Stromal cell of bone marrow (primary cell): ENCODE measurements at regions not wholly inside any gene's neighbourhood (a gene's known extent, or its start where the extent isn't known, plus 50 kb on each side); places are given as distances from the start of the nearest gene placed in this dataset.

Source experiments
- DNase-seq: peaks from one replicate; pipeline ENCODE4 v3.0.0-alpha.2; 2012; ENCODE audit warnings: low read depth

DNA sequence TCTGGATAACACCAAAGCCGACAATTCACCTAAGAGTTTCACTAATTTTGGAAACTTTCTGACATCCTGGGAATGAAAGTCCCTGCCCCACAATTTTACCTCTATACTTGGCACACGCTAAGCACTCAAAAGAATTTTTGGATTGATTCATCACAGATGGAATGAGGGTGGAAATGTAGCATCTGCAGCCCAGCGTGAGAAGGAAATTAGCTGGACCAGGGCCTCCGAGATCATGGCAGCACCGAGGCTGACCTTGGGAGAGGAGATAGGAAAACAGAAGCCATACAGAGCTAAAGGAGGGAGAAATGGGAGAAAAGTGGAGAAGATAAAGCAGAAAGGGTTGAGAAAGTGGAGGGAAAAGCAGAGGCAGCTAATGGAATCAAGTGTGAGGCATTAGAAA lies 606.6 kb upstream of the DPP6 start:
- no peak for DNase-seq

DNA sequence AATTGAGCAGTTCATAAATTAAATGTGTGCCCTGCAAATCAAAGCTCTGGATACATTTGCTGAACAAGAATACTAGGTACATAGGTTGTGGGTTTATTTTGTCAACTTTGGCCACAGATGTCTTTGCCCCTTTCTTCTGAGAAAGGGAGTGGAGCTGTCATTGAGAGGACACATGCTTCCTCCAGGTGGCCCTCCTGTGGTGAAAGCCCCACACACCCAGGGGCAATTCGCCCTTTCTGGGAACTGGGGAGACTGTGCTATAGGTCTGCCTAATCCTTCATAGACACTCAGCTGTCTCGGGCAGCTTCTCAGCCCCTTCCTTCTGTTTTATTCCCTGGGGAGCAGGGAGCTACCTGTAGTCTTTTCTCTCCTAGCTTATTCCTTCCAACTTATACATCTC lies 605.7 kb upstream of the DPP6 start:
- no peak for DNase-seq

DNA sequence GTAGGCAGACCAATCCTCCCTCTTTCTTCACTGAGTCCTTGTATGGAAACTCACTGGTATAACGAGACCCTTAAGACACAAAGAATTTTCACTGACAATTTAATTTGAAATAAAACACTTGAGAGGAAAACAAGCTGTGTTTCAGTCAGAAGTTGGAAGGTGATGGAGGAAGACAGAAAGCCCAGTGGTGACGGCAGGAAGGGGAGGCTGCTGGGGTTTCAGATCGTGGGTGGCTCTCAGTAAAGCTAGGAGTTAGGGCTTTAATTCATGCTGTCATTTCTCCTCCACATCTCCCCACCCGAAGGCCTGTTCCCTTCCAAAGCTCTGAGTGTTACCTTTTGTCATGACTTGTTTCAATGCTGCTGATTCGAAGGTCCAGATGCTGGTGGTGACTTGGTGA lies 605.2 kb upstream of the DPP6 start:
- no peak for DNase-seq

DNA sequence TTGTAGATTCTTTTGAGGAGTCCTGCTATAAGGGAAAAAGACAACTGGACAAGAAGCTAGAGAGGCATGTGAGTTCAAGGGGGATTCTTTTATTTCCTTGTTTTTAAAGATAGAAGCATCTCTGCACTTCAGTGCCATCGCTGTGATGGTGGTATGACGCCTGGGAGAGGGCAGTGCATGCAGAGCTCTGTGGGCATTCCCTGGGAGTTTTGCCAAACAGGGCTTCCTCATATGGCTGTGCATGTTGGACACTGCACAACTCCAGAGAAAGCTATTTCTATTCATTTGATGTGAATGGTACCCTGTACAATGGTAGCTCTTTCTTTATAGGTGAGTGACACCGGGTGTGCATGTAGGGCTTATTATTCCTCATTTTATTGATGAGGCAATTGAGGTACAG lies 599.5 kb upstream of the DPP6 start:
- no peak for DNase-seq

DNA sequence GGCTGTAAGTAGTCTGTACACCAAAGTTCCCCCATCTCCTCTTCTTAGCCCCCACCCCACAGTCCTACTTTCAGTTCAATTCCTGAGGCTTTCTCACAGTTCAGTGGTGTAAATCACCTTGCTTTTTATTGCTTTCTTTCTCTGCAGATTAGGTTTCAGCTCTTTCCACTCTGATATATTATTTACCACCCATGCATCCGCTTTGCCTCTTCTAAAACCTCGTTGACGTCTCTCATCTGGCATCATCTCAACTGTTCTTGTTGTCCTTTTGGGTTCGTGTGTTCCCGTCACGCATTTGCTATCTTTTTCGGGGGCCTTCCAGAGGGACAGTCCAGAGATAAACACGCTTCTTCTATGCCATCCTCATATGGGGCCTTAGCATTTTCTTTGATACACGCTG lies 597.9 kb upstream of the DPP6 start:
- DNase-seq = no peak

DNA sequence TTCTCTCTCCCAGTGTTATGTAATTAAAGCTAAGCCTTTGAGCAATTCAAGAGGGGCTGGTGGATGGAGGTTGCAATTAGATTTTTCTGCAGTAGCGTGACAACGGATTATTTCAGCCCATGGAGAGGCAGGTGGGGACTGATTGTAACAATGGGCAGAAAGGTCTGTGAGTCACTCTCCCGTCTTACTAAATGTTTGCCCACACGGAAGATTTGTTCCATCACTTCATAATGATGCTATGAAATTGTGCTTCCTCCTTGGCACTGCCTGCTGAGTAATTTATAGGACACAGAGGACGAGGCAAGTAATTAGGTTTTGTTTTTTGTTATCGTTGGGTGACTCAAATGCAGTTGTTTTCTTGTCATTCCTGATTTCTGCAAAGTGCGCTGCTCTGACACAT lies 594.5 kb upstream of the DPP6 start:
- no peak for DNase-seq

DNA sequence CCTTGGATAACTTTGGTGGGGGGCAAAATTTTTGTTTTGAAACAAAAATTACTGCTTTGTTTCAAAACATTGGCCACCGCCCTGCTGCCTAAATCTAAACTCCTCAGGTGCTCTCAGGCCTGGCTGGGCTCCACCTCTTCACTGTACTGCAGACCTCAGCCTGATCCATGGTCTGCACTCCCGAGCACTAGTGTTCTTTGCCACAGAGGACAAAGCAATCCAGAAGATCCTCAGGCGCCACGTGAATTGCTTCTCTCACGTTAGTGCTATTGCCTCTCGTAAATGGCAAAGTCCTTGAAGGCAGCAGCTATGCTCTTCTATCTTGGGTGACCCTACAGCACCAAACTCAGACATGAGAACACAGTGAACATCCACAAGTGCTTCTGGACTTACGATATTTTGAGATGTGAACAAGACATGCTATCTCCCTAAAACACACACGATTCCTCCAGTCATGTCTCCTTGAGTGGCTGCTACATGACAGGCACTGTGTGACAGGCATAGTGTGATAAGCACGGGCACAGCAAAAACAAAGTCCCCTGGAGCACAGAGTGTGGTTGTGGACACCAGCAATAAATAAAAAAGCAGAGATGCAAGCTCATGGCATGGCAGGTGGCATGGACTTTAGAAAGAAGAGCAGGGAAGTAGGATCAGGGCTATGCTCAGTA lies 582.1 kb upstream of the DPP6 start:
- no peak for DNase-seq

DNA sequence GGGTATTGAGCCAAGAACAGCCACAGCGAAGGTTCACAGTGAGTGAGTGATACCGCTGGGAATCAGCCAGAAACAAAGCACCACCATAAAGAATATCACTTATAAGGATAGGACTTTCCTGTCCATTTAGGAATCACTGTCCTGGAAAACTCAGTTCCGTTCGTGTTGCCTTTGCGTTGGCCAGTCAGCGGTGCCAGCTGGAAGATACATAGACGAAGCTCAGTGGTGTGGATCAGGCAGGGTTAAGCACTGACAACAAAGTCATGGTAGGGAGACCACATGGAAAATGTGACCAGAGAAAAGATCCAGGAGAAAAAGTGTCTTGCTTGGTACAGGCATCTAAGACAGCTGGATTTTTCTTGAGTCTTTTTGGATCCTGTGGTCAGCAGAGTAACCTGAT lies 579.7 kb upstream of the DPP6 start:
- DNase-seq = no peak

DNA sequence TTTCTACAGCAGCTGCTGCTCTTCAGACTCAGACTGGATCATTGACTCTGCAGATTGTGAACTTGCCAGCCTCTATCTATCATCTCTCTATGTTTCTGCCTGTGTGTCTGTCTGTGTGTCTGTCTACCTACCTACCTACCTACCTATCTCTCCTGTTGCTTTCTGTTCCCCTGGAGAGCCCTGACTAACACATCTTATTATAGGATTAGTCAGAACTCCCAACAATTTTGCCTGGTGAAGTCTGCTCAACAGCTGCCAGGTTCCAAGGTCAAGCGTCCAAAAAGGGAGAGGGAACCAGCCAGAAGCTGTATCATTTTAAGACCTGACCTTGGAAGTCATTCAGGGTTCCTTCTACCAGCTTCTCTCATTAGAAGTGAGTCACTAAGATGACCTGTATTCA lies 579.0 kb upstream of the DPP6 start:
- no peak for DNase-seq

DNA sequence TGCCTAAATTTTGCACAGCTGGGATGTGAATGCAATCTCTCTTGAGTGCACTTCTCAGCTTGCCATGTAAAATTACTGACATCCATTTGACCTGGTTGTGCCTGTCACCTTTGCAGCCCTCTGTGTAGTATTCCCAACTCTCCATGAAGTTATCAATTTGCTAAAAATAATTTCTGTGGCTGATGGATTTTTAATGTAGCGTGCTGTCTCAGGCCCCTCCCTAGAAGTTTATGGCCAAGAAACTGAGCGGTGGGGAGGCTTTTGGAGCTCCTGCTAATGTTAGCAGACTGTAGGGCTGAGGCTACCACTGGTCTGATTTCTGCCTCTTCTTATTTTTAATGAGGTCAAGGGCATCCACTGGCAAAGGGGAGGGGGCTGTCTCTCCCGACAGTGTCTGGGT lies 577.0 kb upstream of the DPP6 start:
- no peak for DNase-seq

DNA sequence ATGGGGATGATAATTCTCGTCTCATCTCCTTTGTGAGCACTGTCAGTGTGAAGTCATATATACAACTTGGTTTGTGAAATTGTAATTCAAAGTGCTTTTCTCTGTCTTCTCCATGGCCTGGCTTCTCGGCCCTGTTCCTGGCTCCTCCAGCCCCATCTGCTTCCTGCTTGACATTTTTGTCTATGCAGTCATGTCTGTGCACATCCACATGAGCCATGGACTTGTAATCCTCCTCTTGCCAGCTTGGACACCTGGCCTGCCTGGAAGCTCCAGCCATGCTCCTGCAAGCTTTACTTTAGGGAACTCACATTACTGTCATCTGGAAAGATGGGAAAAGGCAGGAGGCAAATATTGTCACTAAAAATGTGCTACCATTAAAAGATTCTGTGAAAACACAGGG lies 576.0 kb upstream of the DPP6 start:
- no peak for DNase-seq

DNA sequence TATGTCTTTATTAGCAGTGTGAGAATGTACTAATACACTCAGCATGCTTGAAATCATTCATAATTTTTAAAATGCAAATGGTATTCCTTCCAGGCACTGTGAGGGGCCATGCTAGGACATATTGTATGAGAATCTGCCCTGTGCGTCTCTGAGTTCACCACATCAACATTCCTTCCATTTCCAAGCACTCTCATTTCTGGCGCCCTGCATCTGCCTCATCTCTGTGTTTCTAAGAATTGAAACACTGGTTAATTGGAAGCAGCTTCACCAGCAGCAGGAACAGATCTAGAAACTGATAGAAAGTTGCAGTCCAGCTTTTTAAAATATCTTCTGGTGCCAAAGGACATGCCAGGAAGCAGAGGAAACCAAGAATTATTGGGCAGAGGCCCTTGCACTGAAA lies 555.9 kb upstream of the DPP6 start:
- DNase-seq = no peak

DNA sequence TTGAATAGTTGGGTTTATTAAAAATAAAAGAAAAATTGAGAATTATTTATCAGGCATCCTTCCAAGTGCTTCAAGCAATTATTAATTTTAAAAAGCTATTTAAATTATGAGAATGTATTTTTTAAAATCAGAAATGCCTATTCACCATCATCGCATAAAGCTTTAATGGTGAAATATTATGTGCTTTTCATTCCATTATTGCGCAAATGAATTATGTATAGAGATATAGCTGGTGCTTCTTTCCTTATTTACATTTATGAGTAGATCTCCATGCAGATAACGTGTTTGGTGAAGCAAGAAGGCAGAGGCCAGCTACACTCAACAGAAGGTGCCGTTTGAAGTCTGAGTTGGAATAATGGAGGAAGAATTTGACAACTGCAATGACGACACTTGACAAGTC lies 549.1 kb upstream of the DPP6 start:
- no peak for DNase-seq

DNA sequence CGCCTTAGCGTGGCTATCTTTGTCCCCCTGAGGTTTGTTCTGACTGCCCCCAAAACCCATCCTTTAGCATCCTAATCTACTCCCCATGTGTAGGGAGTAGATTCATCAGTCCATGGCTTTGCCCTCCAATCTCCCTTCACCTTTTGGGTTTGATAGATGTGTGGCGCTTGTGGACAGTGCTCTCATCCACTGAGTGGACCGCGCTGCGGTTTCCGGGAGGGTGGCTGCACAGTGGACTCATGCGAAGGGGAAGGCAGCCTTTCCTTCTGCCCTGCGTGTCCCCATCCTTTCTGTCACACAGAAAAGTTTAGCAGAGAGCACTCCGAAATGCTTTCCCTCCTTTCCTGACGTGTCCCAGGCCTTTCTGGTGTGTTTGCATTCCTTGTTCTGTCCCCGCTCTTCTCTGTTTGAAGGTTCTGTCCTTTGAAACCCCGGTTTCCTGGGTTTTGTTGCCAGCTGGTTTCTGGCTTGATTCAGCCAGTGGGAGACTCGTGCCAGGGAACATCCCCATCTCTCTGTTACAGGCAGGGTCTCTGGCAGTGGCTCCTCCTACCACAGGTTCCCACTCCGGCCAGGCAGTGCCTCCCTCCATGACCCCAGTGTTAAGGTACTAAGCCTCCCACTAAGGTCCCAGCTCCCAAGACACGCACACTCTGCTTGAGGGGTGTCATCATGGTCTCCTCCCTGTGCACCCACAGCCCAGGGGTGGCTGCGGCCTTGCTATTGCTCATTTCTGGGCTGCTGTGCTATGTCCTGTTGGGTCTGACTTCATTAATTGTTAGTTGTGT lies 547.7 kb upstream of the DPP6 start:
- DNase-seq = no peak

DNA sequence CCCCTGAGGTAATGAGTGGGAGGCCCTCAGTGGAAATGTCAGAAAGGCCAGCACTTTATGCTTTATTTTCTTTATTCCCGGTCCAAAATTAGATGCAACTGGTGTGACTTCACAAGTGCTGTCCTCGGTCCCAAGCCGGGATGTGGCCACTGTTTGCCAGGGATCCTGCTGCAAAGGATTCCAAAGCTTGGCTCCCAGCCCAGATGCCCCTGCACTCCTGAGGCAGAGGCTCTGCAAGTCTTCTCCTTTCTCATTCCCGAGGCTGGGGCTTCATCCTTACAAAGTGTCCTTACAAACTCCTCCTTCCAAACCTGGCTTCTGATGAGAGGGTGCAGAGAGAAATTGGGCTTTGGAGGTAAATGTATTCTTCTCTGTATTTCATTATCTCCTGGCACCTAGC lies 544.3 kb upstream of the DPP6 start:
- no peak for DNase-seq

DNA sequence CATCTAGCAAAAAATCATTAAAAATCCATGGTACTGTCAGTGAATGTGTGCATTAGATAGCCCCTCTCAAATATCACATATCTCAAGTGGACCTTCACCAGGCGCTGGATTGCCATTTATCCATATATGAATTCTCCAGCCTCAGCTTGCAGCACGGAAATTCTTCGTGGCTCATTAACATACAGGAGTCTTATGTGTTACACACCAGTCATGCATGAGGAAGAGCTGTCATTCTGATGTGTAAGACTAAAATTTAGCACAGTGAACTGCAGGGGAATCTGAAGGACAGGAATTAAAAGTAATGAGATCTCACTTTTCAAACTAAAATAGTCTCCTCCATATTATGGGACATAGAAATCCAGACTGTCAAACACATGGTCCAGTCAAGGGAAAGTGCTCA lies 542.4 kb upstream of the DPP6 start:
- DNase-seq = no peak

DNA sequence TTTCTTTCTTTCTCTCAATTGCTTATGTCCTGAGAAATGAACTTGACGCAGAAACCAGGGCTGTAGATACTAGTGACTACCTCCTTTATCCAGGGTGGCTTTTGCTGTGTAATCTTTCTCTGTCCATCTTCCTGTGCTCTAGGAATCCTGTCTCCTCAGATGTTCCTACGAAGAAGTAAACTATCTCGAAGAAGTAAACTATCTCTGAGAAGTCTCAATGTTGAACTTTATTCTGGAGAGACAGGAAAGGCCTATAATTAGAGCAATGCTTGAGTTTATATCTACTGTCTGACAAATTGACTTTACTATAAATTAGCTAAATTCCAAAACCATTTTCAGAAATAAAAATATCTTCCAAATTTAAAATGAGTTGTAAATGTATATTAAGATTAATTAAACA lies 541.5 kb upstream of the DPP6 start:
- DNase-seq = no peak

DNA sequence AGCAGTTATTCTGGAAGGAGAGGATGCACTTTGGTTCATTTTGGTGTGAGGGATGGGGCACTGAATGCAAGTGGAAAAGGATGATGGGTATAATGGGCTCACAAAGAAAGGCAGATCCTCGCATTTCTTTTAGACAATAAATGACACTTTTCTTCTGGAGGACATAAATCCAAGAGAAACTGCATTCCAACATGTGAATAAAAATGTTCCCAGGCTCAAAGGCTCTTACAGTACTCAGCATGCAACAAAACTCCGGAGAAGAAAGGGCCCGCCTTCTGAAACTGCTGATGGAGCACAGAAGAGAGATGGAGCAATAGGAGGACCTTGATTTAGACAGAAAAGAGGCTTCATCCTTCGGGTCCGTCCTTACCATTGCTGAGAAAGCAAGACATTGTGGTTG lies 538.2 kb upstream of the DPP6 start:
- DNase-seq = no peak

DNA sequence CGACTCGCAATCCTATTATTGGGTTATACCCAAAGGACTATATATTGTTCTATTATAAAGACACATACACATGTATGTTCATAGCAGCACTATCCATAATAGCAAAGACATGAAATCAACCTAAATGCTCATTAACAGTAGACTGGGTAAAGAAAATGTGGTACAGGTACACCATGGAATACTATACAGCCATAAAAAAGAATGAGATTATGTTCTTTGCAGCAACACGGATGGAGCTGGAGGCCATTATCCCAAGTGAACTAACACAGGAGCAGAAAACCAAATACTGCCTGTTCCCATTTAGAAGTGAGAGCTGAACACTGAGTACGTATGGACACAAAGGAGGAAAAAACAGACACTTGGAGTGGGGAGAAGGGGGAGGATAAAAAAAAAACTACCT lies 536.8 kb upstream of the DPP6 start:
- DNase-seq = no peak

DNA sequence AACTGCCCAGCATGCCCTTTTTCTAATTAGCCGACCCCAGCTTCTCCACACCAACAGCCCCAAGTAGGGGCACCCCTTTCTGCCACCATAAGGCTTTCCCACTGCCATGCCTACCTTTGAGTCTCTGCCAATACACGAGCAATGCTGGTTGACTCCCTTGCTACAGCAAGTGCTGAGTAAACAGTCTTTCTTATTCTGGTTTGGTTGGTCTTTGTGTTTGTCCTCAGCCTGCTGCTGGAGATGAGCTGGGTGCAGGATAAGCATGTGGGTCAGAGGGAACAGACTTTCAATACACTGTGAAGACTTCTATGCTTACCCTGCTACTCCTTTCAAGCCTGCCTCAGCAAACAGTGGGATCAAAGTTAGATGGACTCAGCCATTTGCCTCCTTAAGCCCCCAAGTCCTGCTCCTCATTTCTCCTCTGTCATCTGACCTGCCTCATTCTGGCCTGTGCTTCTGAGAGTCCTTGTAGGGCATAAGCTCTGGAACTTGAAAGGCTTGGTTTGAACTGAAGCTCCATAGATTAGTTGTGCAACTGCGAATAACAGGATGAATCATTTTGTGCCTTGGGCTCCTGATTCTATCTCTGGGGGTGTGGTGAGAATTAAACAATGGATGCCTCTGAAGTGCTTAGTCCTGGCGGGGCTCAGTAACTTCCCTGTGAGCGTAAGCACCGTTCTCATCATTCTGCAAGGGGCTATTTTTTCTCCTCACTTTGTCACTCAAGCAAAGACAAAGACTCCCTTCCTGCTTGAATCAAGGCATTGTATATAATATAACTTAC lies 533.8 kb upstream of the DPP6 start:
- no peak for DNase-seq

DNA sequence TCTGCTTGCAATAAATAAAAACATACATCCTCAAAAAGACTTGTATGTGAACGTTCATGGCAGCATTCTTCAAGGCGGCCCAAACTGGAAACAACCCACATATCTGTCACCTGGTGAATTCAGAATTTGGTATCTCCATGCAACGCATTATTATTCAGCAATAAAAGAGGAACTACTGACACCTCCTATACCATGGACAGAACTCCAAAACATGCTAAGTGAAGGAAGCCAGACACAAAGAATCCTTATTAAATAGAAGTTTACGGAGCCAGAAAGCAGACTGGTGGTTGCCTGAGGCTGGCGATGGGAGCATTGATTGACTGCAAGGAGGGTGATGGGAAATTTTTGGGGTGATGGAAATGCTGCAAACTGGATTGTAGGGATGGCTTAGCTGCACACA lies 530.8 kb upstream of the DPP6 start:
- no peak for DNase-seq

DNA sequence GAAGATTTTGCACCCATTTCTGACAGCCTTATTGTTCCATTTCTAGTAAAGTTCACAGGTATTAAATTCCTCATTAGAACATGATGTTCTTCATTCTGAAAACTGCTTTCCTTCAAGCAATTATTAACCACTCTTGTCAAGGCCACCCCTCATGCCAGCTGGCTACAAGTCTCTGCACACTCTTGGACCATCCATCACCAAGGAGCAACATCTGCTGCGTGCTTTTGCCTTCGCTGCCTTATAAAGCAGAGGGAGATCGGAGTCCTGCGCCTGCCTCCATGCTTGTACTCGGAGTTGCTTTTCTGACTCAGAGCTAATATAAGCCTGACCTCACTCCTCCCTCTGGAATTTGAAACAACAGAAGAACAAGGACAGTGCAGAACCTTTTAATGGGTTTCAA lies 529.9 kb upstream of the DPP6 start:
- no peak for DNase-seq

DNA sequence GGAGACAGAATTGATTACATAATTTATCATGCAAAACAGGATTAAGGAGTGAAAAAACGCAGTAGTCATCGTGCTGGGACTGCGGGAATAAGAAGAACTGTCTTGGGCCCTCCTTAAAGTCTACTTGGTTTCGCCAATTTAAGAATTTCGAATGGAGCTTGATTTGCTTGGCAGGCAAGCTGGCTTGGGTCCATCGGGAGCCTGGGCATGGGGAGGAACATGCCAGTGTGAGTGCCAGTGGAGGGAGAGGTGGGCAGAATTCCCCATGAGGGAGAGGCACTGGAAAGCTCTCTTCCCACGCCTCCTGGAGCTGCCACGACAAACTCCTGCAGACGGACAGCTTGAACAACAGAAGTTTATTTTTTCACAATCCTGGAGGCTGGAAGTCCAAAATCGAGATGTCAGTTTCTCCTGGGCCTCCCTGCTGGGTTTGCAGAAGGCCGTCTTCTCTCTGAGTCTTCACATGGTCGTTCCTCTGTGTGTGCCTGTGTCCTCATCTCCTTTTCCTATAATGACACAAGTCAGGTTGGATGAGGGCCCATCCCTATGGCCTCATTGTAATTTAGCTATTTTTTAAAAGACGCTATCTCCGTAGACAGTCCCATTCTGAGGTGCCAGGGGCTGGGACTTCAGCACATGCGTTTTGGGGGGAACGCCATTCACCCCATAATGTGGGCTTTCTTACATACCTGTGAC lies 528.7 kb upstream of the DPP6 start:
- no peak for DNase-seq
